Heart right ventricle (tissue), 16 donors: ENCODE measurements at regions not wholly inside any gene's neighbourhood (a gene's known extent, or its start where the extent isn't known, plus 50 kb on each side); places are given as distances from the start of the nearest gene placed in this dataset.
A peak's percentile ranks its signal among the peaks of the same experiment; 100 is the strongest.

Experiments
- ATAC-seq, 8 donors: fragments of 200-7000 bp; cut with Tn5 transposase; one replicate each; pipeline ENCODE4 v1.9.1; 2020; ENCODE audit warnings: mild to moderate bottlenecking in 8 of 8, moderate library complexity in 8 of 8, moderate number of reproducible peaks in 1 of 8
- DNase-seq, 2 donors: peaks; one replicate each; pipeline ENCODE4 v3.0.0-alpha.2; 2020
- H3K27ac ChIP-seq, 10 donors: fragments of 200-600 bp; sonication (generic) in 2 of 10; one replicate each; pipeline versions ENCODE4 v1.5.0 to v1.8.0; 2020 to 2022; ENCODE audit warnings: mild to moderate bottlenecking in 3 of 10
- H3K27me3 ChIP-seq, 7 donors: fragments of 200-600 bp; one replicate each; pipeline ENCODE4 v1.8.0; 2021 to 2022; ENCODE audit warnings: mild to moderate bottlenecking in 2 of 7
- H3K36me3 ChIP-seq, 9 donors: fragments of 200-600 bp; sonication (generic) in 1 of 9; one replicate each; pipeline versions ENCODE4 v1.5.0 to v1.8.0; 2020 to 2022; ENCODE audit warnings: mild to moderate bottlenecking in 2 of 9
- H3K4me1 ChIP-seq, 9 donors: fragments of 200-600 bp; sonication (generic) in 1 of 9; one replicate each; pipeline versions ENCODE4 v1.5.0 to v1.8.0; 2020 to 2022; ENCODE audit warnings: mild to moderate bottlenecking in 4 of 9
- H3K4me3 ChIP-seq, 10 donors: fragments of 200-600 bp; sonication (generic) in 2 of 10; one replicate each; pipeline versions ENCODE4 v1.5.0 to v1.8.0; 2020 to 2022; ENCODE audit warnings: mild to moderate bottlenecking in 7 of 10, moderate library complexity in 2 of 10
- H3K9me3 ChIP-seq, 11 donors: fragments of 200-600 bp in 10 of 11; sonication (generic) in 2 of 11; one replicate each; pipeline versions ENCODE4 v1.5.0 to v1.8.0; 2013 to 2022; ENCODE audit warnings: mild to moderate bottlenecking in 2 of 11, control low read depth in 1 of 11, moderate library complexity in 1 of 11
- CTCF ChIP-seq, 9 donors: fragments of 200-600 bp; sonication (generic) in 2 of 9; IDR thresholded peaks; one replicate each; pipeline versions ENCODE4 v1.5.0 to v1.8.0; 2021 to 2022; ENCODE audit warnings: antibody characterized with exemption in 9 of 9, mild to moderate bottlenecking in 5 of 9, moderate library complexity in 1 of 9
- WGBS, 2 donors: extraction: QIAGEN DNeasy Blood & Tissue Kit; methylation state at CpG; one replicate each; pipeline ENCODE4 v1.1.7; 2013; ENCODE audit warnings: inconsistent platforms in 1 of 2; 5-methylcytosine and 5-hydroxymethylcytosine counted together
- intact Hi-C, 10 donors: fragments of 100-400 bp; cut with DNase I; formaldehyde crosslinking; loops; one replicate each; pipeline versions ENCODE4 v1.11.1 to v1.14.2; 2022
- donor health status: Arrhythmogenic right ventricular cardiomyopathy.
- donor health status: ischemic (EF 13 %, LVEDD 7.1; RV severe dilation, severe dysfunction).
- donor health status: healthy with polysubstance abuse.
- donor health status: DM: no; HTN: yes; CAD: no.
- donor health status: DM: no; HTN: no; CAD: no.
- donor health status: ischemic (EF 25% LVEDD 6.9; RV normal size, moderate dysfunction).
- donor health status: ischemic (EF 25% LVEDD 5.7; RV mildly dilated, moderate dysfunction).
- donor health status: healthy.
- donor health status: DM: yes; HTN: yes; CAD: no.
- donor health status: Ischemic cardiomyopathy.
- donor health status: ischemic (EF 35%, LVEDD 5.7; RV mildly dilated, moderate dysfunction).
- donor health status: nonischemic (EF 11% LVEDD 7.7; RV severe dilation, severe dysfunction).
- donor health status: DM: yes; HTN: yes; CAD: no.
- donor health status: PGD.
- donor health status: ischemic (EF 29% LVEDD 5.4; RV normal size, mild dysfunction).
- donor health status: nonischemic (EF 23%, LVEDD 6.1; RV moderate dilation, normal function).

GRCh38 chr5:32510860-32511259 lies 66.3 kb upstream of the ZFR start:
- 0 to 18% methylated on average over 1 of the region's 1 CpG for WGBS, 2 donors
- no peaks in the 10 kb centered on the region for H3K27me3 ChIP-seq
- intact Hi-C loops = no loop called here
- peak in 2 of 8 donors; percentile 30 to 61 for ATAC-seq
- peaks cover 0 to 33% (median 8%) of the 10 kb centered on the region in 9 donors for H3K4me1 ChIP-seq
- H3K36me3 ChIP-seq = no peaks in the 10 kb centered on the region
- DNase-seq = no peak
- no peak overlapping the region for H3K4me3 ChIP-seq
- no peak for TF ChIP-seq CTCF (IDR thresholded peaks at IDR 0.05)
- no peaks in the 10 kb centered on the region for H3K9me3 ChIP-seq
- H3K27ac ChIP-seq = no peak overlapping the region

GRCh38 chr5:32508806-32509805 lies 64.6 kb upstream of the ZFR start:
- 92 to 93% methylated on average over 8 of the region's 8 CpGs for WGBS, 2 donors
- ATAC-seq = no peak
- intact Hi-C loops = loop anchor here in 2 of 10 donors (5.0 kb wide), 1 partner anchor 78 kb away; the partner anchor contains the start of gene SUB1 (in 2 of the 2)
- Histone ChIP-seq H3K36me3 (no peaks in the 10 kb centered on the region), H3K27ac (no peak overlapping the region), H3K4me1 (peaks cover 0 to 50% (median 26%) of the 10 kb centered on the region in 9 donors), H3K4me3 (no peak overlapping the region), H3K27me3 (peaks cover 0 to 5% (median 0%) of the 10 kb centered on the region in 7 donors), H3K9me3 (no peaks in the 10 kb centered on the region)
- TF ChIP-seq CTCF (IDR thresholded peaks at IDR 0.05) = no peak
- no peak for DNase-seq

- ATAC-seq (peak in 1 of 8 donors; percentile 56), DNase-seq (no peak)
- H3K27me3 ChIP-seq = peaks cover 0 to 6% (median 0%) of the 10 kb centered on the region in 7 donors
- WGBS, 2 donors = 47 to 56% methylated on average over 7 of the region's 7 CpGs
- peaks cover 0 to 54% (median 32%) of the 10 kb centered on the region in 9 donors for H3K4me1 ChIP-seq
- H3K36me3 ChIP-seq = no peaks in the 10 kb centered on the region
- no peaks in the 10 kb centered on the region for H3K9me3 ChIP-seq
- peak overlapping the region in 3 of 10 donors; percentile 3 to 46 (median 39) for H3K27ac ChIP-seq
- intact Hi-C loops = loop anchor here in 2 of 10 donors (5.0 kb wide), 1 partner anchor 79 kb away; the partner anchor contains the start of gene SUB1 (in 2 of the 2)
- TF ChIP-seq CTCF (IDR thresholded peaks at IDR 0.05) = no peak
- H3K4me3 ChIP-seq = no peak overlapping the region
Observed at GRCh38 chr5:32507738-32508434, 63.3 kb upstream of the ZFR start.

GRCh38 chr5:32506799-32507198 lies 62.3 kb upstream of the ZFR start:
- DNase-seq (no peak), ATAC-seq (peak in 1 of 8 donors; percentile 49)
- intact Hi-C loops = loop anchor here in 2 of 10 donors (5.0 kb wide), 1 partner anchor 81 kb away; the partner anchor contains the start of gene SUB1 (in 2 of the 2)
- H3K27ac ChIP-seq = no peak overlapping the region
- no peaks in the 10 kb centered on the region for H3K9me3 ChIP-seq
- peaks cover 0 to 54% (median 32%) of the 10 kb centered on the region in 9 donors for H3K4me1 ChIP-seq
- no peaks in the 10 kb centered on the region for H3K36me3 ChIP-seq
- peaks cover 0 to 8% (median 0%) of the 10 kb centered on the region in 7 donors for H3K27me3 ChIP-seq
- WGBS, 2 donors = 61 to 73% methylated on average over 1 of the region's 1 CpG
- TF ChIP-seq CTCF (IDR thresholded peaks at IDR 0.05) = no peak
- H3K4me3 ChIP-seq = no peak overlapping the region
